T-cell (primary cell): ENCODE measurements at regions not wholly inside any gene's neighbourhood (a gene's known extent, or its start where the extent isn't known, plus 50 kb on each side); places are given as distances from the start of the nearest gene placed in this dataset.
"Not testable (repeated sequence)": the region's sequence is repeated elsewhere in the genome, so short reads cannot be mapped to it uniquely, and the experiment has no call there.

Experiments used
- ATAC-seq, 4 experiments: fragments of 200-7000 bp in 3 of 4; fragments of 150-1000 bp in 1 of 4; cut with Tn5 transposase; replicated peaks in 1 of 4; 1 replicate in 3 of 4; 2 replicates in 1 of 4; pipeline ENCODE4 v1.10.0; 2021; ENCODE audit warnings: moderate library complexity in 3 of 4, mild to moderate bottlenecking in 2 of 4, moderate number of reproducible peaks in 1 of 4
- CTCF ChIA-PET, 2 donors: fragments of 300-600 bp; sonication (Branson Sonifier 250); formaldehyde crosslinking; loops; one replicate each; lab custom pipeline; 2022; ENCODE audit warnings: antibody characterized with exemption in 2 of 2; lab: Charles Lee
- POLR2A ChIA-PET, 2 donors: fragments of 300-600 bp; sonication (Branson Sonifier 250); formaldehyde crosslinking; loops; one replicate each; lab custom pipeline; 2022; ENCODE audit warnings: antibody characterized with exemption in 2 of 2; lab: Charles Lee
- DNase-seq, 35 experiments: peaks; one replicate each; pipeline versions ENCODE4 v3.0.0 to v3.0.0-alpha.2; 2013 to 2023
- H3K27ac ChIP-seq: one replicate; pipeline ENCODE4 v1.5.1; 2013; ENCODE audit warnings: low read length
- H3K27me3 ChIP-seq, 2 experiments: replicated peaks in 1 of 2; 1 replicate in 1 of 2; 2 replicates in 1 of 2; pipeline versions ENCODE4 v1.6.1 to v1.7.0; 2013; ENCODE audit warnings: low read length in 1 of 2, mixed read lengths in 1 of 2; ENCODE audit not compliant: control insufficient read depth in 2 of 2, insufficient read depth in 2 of 2; ENCODE audit errors: extremely low read depth in 1 of 2
- H3K36me3 ChIP-seq, 2 donors: 1 replicate in 1 of 2; 2 replicates in 1 of 2; pipeline versions ENCODE4 v1.6.1 to v1.7.0; 2013; ENCODE audit warnings: low read length in 1 of 2; ENCODE audit not compliant: control insufficient read depth in 2 of 2, insufficient read depth in 1 of 2; ENCODE audit errors: extremely low read depth in 1 of 2
- H3K4me1 ChIP-seq, 2 experiments: 1 replicate in 1 of 2; 2 replicates in 1 of 2; pipeline versions ENCODE4 v1.6.1 to v1.7.0; 2013; ENCODE audit warnings: low read length in 2 of 2, mixed read lengths in 1 of 2; ENCODE audit not compliant: insufficient read depth in 2 of 2, control insufficient read depth in 1 of 2; ENCODE audit errors: extremely low read depth in 1 of 2
- H3K4me3 ChIP-seq, 2 donors: 1 replicate in 1 of 2; 2 replicates in 1 of 2; pipeline versions ENCODE4 v1.5.1 to v1.7.0; 2013; ENCODE audit warnings: mild to moderate bottlenecking in 2 of 2, low read length in 1 of 2, moderate library complexity in 1 of 2; ENCODE audit not compliant: control insufficient read depth in 1 of 2; ENCODE audit errors: extremely low read depth in 1 of 2
- H3K9me3 ChIP-seq: 2 replicates; pipeline ENCODE4 v1.7.0; 2013
- H3K27ac Mint-ChIP-seq, 2 donors: one replicate each; pipeline ENCODE4 v1.8.0; 2020 to 2021; ENCODE audit warnings: mild to moderate bottlenecking in 2 of 2, mixed read lengths in 2 of 2
- H3K27me3 Mint-ChIP-seq, 2 donors: one replicate each; pipeline ENCODE4 v1.8.0; 2021 to 2022; ENCODE audit warnings: mixed read lengths in 2 of 2
- H3K36me3 Mint-ChIP-seq: one replicate; pipeline ENCODE4 v1.8.0; 2021; ENCODE audit warnings: mixed read lengths
- H3K4me1 Mint-ChIP-seq, 3 donors: one replicate each; pipeline ENCODE4 v1.8.0; 2020 to 2022; ENCODE audit warnings: mixed read lengths in 3 of 3, mild to moderate bottlenecking in 1 of 3
- H3K4me3 Mint-ChIP-seq, 3 donors: one replicate each; pipeline ENCODE4 v1.8.0; 2020 to 2022; ENCODE audit warnings: mild to moderate bottlenecking in 3 of 3, mixed read lengths in 3 of 3, moderate library complexity in 3 of 3
- H3K9me3 Mint-ChIP-seq, 3 donors: one replicate each; pipeline ENCODE4 v1.8.0; 2020 to 2022; ENCODE audit warnings: mixed read lengths in 3 of 3
- WGBS: methylation state at CpG from one replicate; pipeline ENCODE4 v1.1.5; 2013; ENCODE audit warnings: missing lambda C conversion rate; ENCODE audit not compliant: insufficient coverage; 5-methylcytosine and 5-hydroxymethylcytosine counted together

GRCh38 chr17:27373695-27374094 is 79.8 kb downstream of the WSB1 start:
- H3K4me3 Mint-ChIP-seq: not testable (repeated sequence)

DNA sequence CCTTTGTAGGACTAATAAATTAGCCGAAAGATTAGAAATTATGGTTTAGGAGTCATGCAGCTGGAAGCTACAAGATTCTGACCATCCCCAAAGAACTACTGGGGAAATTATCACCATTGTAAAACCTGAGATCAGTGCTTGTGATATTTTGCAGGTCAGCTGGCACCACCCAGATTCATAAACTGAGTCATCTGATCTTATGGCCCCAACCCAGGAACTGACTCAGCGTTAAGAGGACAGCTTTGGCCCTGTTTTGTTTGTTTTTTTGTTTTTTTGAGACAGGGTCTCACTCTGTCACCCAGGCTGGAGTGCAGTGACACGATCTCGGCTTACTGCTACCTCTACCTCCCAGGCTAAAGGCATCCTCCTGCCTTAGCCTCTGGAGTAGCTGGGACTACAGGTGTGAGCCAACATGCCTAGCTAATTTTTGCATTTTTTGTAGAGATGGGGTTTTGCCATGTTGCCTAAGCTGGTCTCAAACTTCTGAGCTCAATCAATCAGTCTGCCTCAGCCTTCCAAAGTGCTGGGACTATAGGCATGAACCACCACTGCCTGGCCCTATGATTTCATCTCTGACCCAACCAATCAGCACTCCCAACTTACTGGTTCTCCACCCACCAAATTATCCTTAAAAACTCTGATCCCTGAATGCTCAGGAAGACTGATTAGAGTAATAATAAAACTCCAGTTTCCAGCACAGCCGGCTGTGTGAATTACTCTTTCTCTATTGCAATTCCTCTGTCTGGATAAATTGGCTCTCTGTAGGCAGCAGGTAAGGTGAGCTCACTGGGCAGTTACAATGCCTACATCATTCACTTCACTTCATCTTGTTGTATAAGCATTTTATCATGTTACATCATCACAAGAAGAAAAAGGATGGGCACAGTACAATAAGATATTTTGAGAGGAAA is 79.4 kb upstream of the KSR1 start:
- ATAC-seq (no peak), DNase-seq (no peak)
- Histone ChIP-seq H3K36me3 (no peaks in the 10 kb centered on the region), H3K9me3 (no peaks in the 10 kb centered on the region), H3K27me3 (peaks cover 0 to 21% of the 10 kb centered on the region in 2 experiments), H3K4me3 (no peak overlapping the region), H3K27ac (no peak overlapping the region), H3K4me1 (peaks cover 0 to 6% of the 10 kb centered on the region in 2 experiments)
- no peak overlapping the region for H3K4me3 Mint-ChIP-seq
- peaks cover 15 to 39% of the 10 kb centered on the region in 2 donors for H3K27me3 Mint-ChIP-seq
- ChIA-PET CTCF (interaction anchor here in 1 of 2 donors (0.5 kb wide), 1 partner anchor 91 kb away, joined by 4 read pairs; no protein-coding TSS in a partner anchor), POLR2A (interaction anchor here in 1 of 2 donors (0.6 kb wide), 1 partner anchor 64 kb away, joined by 3 read pairs; no protein-coding TSS in a partner anchor)
- 93% methylated on average over 2 of the region's 5 CpGs for WGBS
- H3K4me1 Mint-ChIP-seq: peaks cover 0 to 3% (median 0%) of the 10 kb centered on the region in 3 donors
- H3K36me3 Mint-ChIP-seq: peaks cover 2% of the 10 kb centered on the region
- H3K27ac Mint-ChIP-seq: no peak overlapping the region
- H3K9me3 Mint-ChIP-seq: peaks cover 0 to 12% (median 8%) of the 10 kb centered on the region in 3 donors

More at GRCh38 chr17:27373695-27374094, 79.8 kb downstream of the WSB1 start:
- H3K9me3 ChIP-seq, H3K27ac ChIP-seq, H3K27me3 ChIP-seq, H3K27ac Mint-ChIP-seq, ATAC-seq, DNase-seq, H3K4me1 Mint-ChIP-seq, H3K4me3 ChIP-seq, POLR2A ChIA-PET, H3K36me3 Mint-ChIP-seq, H3K4me1 ChIP-seq, CTCF ChIA-PET, H3K36me3 ChIP-seq: not testable (repeated sequence)
- Mint-ChIP-seq H3K9me3 (peaks cover 0 to 21% (median 10%) of the 10 kb centered on the region in 3 donors), H3K27me3 (peaks cover 10 to 19% of the 10 kb centered on the region in 2 donors)

DNA sequence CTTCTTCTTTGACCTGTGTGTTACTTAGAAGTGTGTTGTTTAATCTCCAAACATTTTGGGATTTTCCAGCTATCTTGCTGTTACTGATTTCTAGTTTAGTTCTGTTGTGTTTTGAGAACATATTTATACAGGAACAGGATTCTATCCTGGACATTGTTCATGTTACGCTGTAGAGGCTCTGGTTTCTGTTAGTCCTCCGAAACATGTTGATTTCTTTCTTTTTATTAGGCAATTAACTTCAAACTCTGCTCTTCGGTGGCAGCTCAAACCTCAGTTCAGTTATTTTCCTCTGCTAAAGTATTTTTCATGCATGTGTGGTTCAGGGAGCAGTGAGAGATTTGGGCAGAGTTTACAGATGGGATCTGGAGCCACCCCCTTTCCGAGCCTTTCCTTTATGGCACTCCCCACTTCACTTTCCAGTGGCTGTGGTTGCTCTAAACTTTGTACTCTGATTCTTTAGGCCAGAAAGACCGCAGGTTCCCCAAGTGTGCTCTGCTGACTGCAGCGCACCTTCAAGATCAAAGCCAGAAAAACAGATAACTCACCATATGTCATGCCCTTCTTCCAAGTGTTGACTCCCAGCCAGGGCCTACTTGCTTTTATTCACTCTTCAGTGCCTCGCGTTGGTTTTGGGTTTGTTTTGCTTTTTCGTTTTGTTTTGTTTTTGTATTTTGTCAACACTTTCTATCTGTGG is 77.6 kb upstream of the KSR1 start:
- ATAC-seq: no peak
- Histone ChIP-seq H3K27ac (no peak overlapping the region), H3K27me3 (peaks cover 0 to 23% of the 10 kb centered on the region in 2 experiments), H3K36me3 (no peaks in the 10 kb centered on the region), H3K9me3 (no peaks in the 10 kb centered on the region), H3K4me1 (peaks cover 0 to 6% of the 10 kb centered on the region in 2 experiments), H3K4me3 (no peak overlapping the region)
- no peak overlapping the region for H3K27ac Mint-ChIP-seq
- no peak overlapping the region for H3K4me3 Mint-ChIP-seq
- CTCF ChIA-PET: interaction anchor here (1.0 to 1.7 kb wide), 3 partner anchors 24 to 142 kb away, joined by 3 to 4 read pairs (median 3); no protein-coding TSS in a partner anchor
- H3K36me3 Mint-ChIP-seq: no peaks in the 10 kb centered on the region
- DNase-seq: peak in 1 of 35 experiments; percentile 11
- 88% methylated on average over 2 of the region's 9 CpGs for WGBS
- H3K9me3 Mint-ChIP-seq: peaks cover 0 to 3% (median under 1%) of the 10 kb centered on the region in 3 donors
- H3K27me3 Mint-ChIP-seq: peaks cover 13 to 45% of the 10 kb centered on the region in 2 donors
- POLR2A ChIA-PET: no interaction called here
- peaks cover 0 to 3% (median 0%) of the 10 kb centered on the region in 3 donors for H3K4me1 Mint-ChIP-seq

DNA sequence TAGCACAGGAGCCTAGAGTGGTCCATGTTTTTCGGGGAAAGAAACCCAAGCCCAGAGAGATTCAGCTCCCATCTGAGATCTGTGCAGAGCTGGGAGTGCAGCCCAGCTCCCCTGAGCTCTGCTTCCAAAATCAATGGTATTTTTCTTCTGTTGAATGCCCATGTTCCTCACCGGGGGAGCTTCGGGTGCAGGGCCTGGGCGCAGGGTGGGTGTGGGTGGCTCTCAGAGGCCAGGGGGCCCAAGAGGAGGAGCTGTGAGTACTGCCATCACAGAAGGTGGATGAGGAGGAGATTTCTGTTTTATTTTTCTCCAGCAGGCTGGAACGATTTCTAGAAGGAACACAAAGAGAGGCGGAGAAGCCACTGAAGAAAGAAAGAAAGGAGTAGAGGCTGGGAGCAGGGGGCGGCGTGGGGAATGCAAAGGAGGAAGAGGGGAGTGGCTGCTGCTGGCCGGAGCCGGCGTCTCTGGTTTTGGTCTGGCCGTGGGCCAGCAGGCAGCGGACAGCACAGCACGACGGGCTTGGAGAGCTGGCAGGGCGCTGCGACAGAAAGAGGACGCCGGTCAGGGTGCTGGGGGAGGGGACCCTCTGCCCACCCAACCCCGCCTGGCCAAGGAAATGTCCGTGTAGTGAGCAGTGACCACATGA is 76.2 kb upstream of the KSR1 start:
- Histone ChIP-seq H3K36me3 (no peaks in the 10 kb centered on the region), H3K27me3 (peaks cover 0 to 23% of the 10 kb centered on the region in 2 experiments), H3K27ac (no peak overlapping the region), H3K9me3 (no peaks in the 10 kb centered on the region), H3K4me3 (no peak overlapping the region), H3K4me1 (peaks cover 0 to 6% of the 10 kb centered on the region in 2 experiments)
- no peaks in the 10 kb centered on the region for H3K9me3 Mint-ChIP-seq
- peaks cover 0 to 3% (median 0%) of the 10 kb centered on the region in 3 donors for H3K4me1 Mint-ChIP-seq
- peaks cover 7 to 42% of the 10 kb centered on the region in 2 donors for H3K27me3 Mint-ChIP-seq
- no peak overlapping the region for H3K27ac Mint-ChIP-seq
- ChIA-PET CTCF (interaction anchor here (0.9 to 1.7 kb wide), 5 partner anchors 26 to 220 kb away, joined by 3 to 6 read pairs (median 3); no protein-coding TSS in a partner anchor), POLR2A (interaction anchor here in 1 of 2 donors (0.6 kb wide), 1 partner anchor 42 kb away, joined by 4 read pairs; no protein-coding TSS in a partner anchor)
- WGBS: 46% methylated on average over 12 of the region's 21 CpGs
- no peak overlapping the region for H3K4me3 Mint-ChIP-seq
- ATAC-seq: no peak
- no peak for DNase-seq
- H3K36me3 Mint-ChIP-seq: no peaks in the 10 kb centered on the region

DNA sequence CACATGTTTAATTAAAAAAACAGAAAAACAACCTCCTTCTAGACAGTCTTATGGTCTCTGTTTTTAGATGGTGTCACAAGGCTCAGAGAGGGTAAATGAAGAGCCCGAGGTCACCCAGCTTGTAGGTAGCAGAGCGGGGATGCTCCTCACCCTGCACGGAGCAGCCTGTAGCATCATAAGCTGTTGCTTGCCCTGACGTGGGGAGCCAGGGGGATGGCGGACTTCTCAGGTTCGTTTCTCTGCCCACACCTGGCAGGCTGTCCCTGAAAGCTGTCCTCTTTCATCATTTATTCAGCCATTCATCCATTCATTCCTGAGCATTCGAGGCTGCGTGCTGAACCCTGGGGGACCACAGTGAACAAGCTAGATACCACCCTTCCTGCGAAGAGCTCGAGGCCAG is 75.7 kb upstream of the KSR1 start:
- DNase-seq (peak in 1 of 35 experiments; percentile 22), ATAC-seq (no peak)
- peaks cover 0 to 3% (median 0%) of the 10 kb centered on the region in 3 donors for H3K4me1 Mint-ChIP-seq
- H3K9me3 Mint-ChIP-seq: no peaks in the 10 kb centered on the region
- H3K36me3 Mint-ChIP-seq: no peaks in the 10 kb centered on the region
- no peak overlapping the region for H3K4me3 Mint-ChIP-seq
- peaks cover 7 to 38% of the 10 kb centered on the region in 2 donors for H3K27me3 Mint-ChIP-seq
- H3K27me3 ChIP-seq: peaks cover 0 to 23% of the 10 kb centered on the region in 2 experiments
- no peak overlapping the region for H3K27ac Mint-ChIP-seq
- H3K9me3 ChIP-seq: no peaks in the 10 kb centered on the region
- H3K36me3 ChIP-seq: no peaks in the 10 kb centered on the region
- H3K27ac ChIP-seq: no peak overlapping the region
- CTCF ChIA-PET: interaction anchor here (0.6 to 1.5 kb wide), 5 partner anchors 27 to 219 kb away, joined by 3 to 6 read pairs (median 3); no protein-coding TSS in a partner anchor
- WGBS: 85% methylated on average over 10 of the region's 10 CpGs
- H3K4me3 ChIP-seq: no peak overlapping the region
- POLR2A ChIA-PET: no interaction called here
- peaks cover 0 to 6% of the 10 kb centered on the region in 2 experiments for H3K4me1 ChIP-seq
